Nephron progenitor cell (in vitro differentiated cells): ENCODE measurements at regions not wholly inside any gene's neighbourhood (a gene's known extent, or its start where the extent isn't known, plus 50 kb on each side); places are given as distances from the start of the nearest gene placed in this dataset.

Source experiments
- DNase-seq: peaks from one replicate; pipeline ENCODE4 v3.0.0; 2021
- H3K27ac Mint-ChIP-seq: 2 replicates; pipeline ENCODE4 v1.8.0; 2021; ENCODE audit warnings: mild to moderate bottlenecking, moderate library complexity, mixed read lengths
- H3K27me3 Mint-ChIP-seq: 2 replicates; pipeline ENCODE4 v1.8.0; 2021; ENCODE audit warnings: mild to moderate bottlenecking, low read depth, mixed read lengths; ENCODE audit not compliant: poor library complexity
- H3K36me3 Mint-ChIP-seq: 2 replicates; pipeline ENCODE4 v1.8.0; 2021; ENCODE audit warnings: low read depth, mixed read lengths
- H3K4me1 Mint-ChIP-seq: 2 replicates; pipeline ENCODE4 v1.8.0; 2021; ENCODE audit warnings: mixed read lengths
- H3K4me3 Mint-ChIP-seq: 2 replicates; pipeline ENCODE4 v1.8.0; 2021; ENCODE audit warnings: mild to moderate bottlenecking, moderate library complexity, mixed read lengths
- H3K9me3 Mint-ChIP-seq: 2 replicates; pipeline ENCODE4 v1.8.0; 2021; ENCODE audit warnings: mild to moderate bottlenecking, moderate library complexity, mixed read lengths
- CTCF ChIP-seq: fragments of 200-600 bp; sonication (generic); IDR thresholded peaks from 2 replicates; pipeline ENCODE4 v1.5.0; 2021; ENCODE audit warnings: antibody characterized with exemption

GRCh38 chr3:191543018-191543417 is 82.1 kb downstream of the PYDC2 start:
- no peak for TF ChIP-seq CTCF
- H3K4me3 Mint-ChIP-seq: no peak overlapping the region
- H3K4me1 Mint-ChIP-seq: no peaks in the 10 kb centered on the region
- peaks cover 7% of the 10 kb centered on the region for H3K9me3 Mint-ChIP-seq
- H3K27ac Mint-ChIP-seq: no peak overlapping the region
- DNase-seq: no peak
- no peaks in the 10 kb centered on the region for H3K27me3 Mint-ChIP-seq
- H3K36me3 Mint-ChIP-seq: no peaks in the 10 kb centered on the region

GRCh38 chr3:191543897-191544296 is 82.9 kb downstream of the PYDC2 start:
- TF ChIP-seq CTCF: no peak
- H3K4me1 Mint-ChIP-seq: no peaks in the 10 kb centered on the region
- peaks cover 16% of the 10 kb centered on the region for H3K9me3 Mint-ChIP-seq
- no peaks in the 10 kb centered on the region for H3K36me3 Mint-ChIP-seq
- DNase-seq: no peak
- H3K27me3 Mint-ChIP-seq: no peaks in the 10 kb centered on the region
- no peak overlapping the region for H3K27ac Mint-ChIP-seq
- no peak overlapping the region for H3K4me3 Mint-ChIP-seq

- no peak overlapping the region for H3K27ac Mint-ChIP-seq
- no peak for TF ChIP-seq CTCF
- peaks cover 16% of the 10 kb centered on the region for H3K9me3 Mint-ChIP-seq
- H3K27me3 Mint-ChIP-seq: no peaks in the 10 kb centered on the region
- no peaks in the 10 kb centered on the region for H3K36me3 Mint-ChIP-seq
- DNase-seq: no peak
- no peaks in the 10 kb centered on the region for H3K4me1 Mint-ChIP-seq
- H3K4me3 Mint-ChIP-seq: no peak overlapping the region
These were observed 88.4 kb downstream of the PYDC2 start for GRCh38 chr3:191549357-191549756.

- Mint-ChIP-seq H3K27ac (no peak overlapping the region), H3K27me3 (no peaks in the 10 kb centered on the region), H3K9me3 (no peaks in the 10 kb centered on the region), H3K36me3 (no peaks in the 10 kb centered on the region), H3K4me3 (no peak overlapping the region), H3K4me1 (no peaks in the 10 kb centered on the region)
- TF ChIP-seq CTCF: no peak
- no peak for DNase-seq
These were observed 94.1 kb downstream of the PYDC2 start for GRCh38 chr3:191555037-191555436.

GRCh38 chr3:191557322-191557721 is 96.4 kb downstream of the PYDC2 start:
- Mint-ChIP-seq H3K4me1 (no peaks in the 10 kb centered on the region), H3K36me3 (no peaks in the 10 kb centered on the region), H3K9me3 (no peaks in the 10 kb centered on the region), H3K4me3 (no peak overlapping the region), H3K27ac (no peak overlapping the region), H3K27me3 (no peaks in the 10 kb centered on the region)
- TF ChIP-seq CTCF: no peak
- no peak for DNase-seq

- H3K4me1 Mint-ChIP-seq: no peaks in the 10 kb centered on the region
- H3K36me3 Mint-ChIP-seq: no peaks in the 10 kb centered on the region
- no peak overlapping the region for H3K4me3 Mint-ChIP-seq
- TF ChIP-seq CTCF: no peak
- no peak for DNase-seq
- no peaks in the 10 kb centered on the region for H3K27me3 Mint-ChIP-seq
- no peak overlapping the region for H3K27ac Mint-ChIP-seq
- no peaks in the 10 kb centered on the region for H3K9me3 Mint-ChIP-seq
These were observed 102.8 kb downstream of the PYDC2 start for GRCh38 chr3:191563722-191564121.
